Activated CD4-positive, alpha-beta T cell treated with anti-CD3 and anti-CD28 coated beads, Interleukin-10, Interleukin-2, amounts not matched to agents 100 ng/mL and 50 ng/mL, durations not matched to agents 16 hours and 8 hours (primary cell): ENCODE measurements at regions not wholly inside any gene's neighbourhood (a gene's known extent, or its start where the extent isn't known, plus 50 kb on each side); places are given as distances from the start of the nearest gene placed in this dataset.

Source experiments
- DNase-seq: peaks from one replicate; pipeline ENCODE4 v3.0.0-alpha.2; 2020

DNA sequence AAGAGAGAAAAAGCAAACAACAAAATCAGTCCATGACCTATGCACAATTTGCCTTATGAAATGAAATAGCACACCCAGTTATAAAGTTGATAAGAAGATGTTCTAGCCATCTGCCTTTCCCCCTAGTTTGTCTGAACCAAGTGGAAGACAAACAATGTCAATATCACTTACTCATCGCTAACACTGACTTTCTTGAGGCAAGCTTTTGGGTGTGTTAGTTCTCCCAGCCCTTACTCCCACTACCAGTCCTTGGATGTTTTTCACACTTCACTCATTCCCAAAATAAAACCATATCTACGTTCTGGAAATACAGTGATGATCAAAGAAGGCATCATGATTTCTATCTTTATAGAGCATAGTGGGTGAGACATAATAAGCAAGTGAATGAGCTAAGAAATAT is 393.8 kb downstream of the PCDH20 start:
- DNase-seq = no peak

DNA sequence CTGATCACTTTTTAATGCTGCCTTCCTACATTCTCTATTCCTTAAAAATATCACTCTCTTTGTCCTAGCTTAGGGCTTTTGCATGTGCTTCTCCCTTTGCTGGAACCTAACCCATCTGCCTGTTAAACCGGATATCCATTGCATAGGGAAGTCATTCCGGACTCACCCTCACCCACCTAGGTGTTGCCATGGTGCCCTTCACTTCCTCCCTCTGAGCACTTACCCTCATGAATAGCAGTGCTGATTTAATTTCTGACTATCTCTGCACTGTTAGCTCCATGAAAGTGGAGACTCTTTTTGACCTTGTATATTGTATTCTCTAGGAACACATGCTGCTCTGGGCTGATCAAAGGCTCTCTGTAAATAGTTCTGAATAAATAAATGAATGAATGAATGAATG is 401.9 kb downstream of the PCDH20 start:
- DNase-seq = no peak

DNA sequence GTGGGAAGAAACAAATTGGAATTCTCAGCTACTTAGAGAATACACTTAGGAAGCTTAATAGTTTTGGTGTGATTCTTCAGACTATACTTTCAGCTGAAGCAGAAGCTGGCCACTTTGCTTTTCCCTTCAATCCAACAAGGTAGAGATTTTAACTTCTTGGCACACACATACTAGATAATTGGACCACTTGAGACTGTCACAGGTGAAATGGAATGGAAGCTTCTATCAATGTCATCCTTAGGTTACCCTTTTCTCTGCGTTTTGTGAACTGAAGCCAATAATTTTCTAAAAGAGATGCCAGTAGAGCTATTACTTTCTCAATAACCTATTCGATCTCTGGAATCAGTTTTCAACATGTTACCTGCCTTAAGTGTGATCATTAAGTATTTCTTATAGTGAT is 405.3 kb downstream of the PCDH20 start:
- DNase-seq = no peak

DNA sequence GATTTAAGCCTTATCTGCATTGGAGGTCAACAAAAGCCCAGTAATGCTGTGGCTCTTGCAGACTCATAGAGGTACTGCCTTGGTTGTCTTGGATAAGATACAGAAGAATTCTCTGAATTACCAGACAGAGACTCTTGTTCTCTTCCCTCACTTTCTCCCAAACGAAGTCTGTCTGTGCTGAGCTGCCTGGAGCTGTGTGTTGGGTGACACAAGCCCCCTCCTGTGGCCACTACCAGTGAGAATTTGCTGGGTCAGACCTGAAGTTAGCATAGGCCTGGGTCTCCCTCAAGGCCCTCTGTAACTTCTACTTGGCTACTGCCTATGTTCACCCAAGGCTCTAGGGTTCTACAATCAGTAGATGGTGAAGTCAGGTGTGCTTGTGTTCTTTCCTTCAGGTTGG is 413.0 kb downstream of the PCDH20 start:
- DNase-seq = no peak

DNA sequence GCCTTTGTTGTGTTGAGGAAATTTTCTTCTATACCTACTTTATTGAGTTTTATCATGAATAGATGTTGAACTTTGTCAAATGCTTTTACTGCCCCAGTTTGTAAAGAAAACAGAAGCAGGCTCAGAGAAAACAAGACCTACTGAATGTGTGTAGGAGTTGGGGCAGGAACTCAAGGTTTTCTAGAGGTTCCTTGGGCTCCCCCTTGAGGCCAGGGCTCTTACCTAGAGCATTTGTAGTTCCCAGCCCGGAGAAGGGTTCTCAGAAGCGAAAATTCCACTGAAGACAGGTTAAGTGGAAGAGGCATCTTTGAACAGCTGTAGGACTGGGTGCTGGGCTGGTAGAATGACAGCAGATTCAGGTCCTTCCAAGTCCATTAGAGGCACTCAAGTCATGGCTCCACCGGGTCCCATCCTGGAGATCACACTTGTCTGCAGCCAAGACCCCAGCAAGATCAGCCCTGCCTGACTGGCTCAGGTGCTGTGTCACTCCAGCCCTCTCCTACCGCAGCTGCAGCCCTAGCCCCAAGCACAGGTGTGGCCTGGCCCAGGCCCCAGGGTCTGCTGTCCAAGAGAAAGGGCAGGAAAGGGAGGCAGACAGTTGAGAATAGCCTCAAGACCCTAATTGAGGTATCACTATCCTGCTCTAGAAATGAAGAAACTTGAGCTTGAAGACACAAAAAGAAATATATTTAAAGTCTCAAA is 425.5 kb downstream of the PCDH20 start:
- no peak for DNase-seq

DNA sequence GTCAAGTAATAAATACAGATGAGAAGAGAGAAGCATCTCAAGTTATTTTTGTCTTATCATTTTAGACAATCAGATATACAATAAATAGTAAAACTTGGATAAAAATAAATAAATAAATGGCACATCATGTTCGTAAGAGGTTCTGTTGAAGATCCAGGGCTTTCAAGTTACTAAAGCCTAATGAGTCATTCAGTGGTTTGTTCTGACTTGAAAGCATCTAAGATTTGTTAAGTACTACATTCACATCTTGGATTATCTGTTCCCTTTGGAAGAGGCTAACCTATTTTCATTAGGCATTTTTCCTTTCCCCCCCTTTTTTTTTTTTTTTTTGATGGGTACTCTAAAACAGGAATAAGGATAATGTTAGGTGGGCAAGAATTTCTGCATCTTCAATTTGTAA is 429.3 kb downstream of the PCDH20 start:
- DNase-seq = no peak

DNA sequence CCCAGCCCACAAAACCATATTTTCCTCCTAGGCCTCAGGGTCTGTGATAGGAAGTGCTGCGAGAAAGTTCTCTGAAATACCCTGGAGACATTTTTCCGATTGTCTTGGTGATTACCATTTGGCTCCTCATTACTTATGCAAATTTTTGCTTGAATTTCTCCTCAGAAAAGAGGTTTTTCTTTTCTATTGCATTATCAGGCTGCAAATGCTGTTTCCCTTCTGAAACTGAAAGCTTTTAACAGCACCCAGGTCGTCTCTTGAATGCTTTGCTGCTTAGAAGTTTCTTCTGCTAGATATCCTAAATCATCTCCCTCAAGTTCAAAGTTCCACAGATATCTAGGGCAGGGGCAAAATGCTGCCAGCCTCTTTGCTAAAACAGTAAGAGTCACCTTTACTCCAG is 434.2 kb downstream of the PCDH20 start:
- DNase-seq = no peak

DNA sequence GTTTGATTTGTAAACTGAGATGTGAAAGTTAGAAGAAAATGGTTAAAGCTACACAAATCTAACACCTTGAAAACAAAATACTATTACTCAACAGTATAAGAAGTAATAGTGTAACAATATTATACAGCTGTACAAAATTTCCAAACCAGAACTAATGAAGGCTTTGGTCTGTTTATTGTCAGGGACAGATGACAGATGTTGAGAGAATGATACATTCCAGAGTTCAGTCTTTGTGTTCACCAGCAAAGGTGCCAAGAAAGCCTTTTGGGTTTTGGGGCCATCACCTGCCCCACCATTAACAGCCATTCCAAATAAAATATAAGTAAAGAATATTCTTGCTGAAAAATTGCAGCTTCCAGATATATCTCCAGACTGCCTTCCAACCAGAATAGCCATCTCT is 439.3 kb downstream of the PCDH20 start:
- DNase-seq = no peak

DNA sequence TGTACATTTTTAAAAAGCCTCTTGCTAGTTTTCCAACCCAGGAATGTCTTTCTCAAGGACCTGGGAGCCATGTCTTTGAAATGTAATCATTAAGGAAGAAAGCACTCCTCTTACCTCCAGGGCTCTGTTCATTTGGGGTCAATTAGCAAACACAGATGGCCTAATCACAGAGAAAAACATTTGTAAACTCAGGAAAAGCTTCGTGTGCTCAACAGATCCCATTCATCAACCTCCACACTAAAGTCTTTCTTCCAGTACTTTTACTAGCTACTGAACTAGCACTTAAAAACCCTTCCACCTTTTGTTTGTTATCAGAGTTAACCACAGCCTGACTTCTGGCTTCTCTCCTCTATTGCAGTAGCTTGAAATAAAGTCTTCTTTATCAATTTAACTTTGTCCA is 441.4 kb downstream of the PCDH20 start:
- DNase-seq = no peak

DNA sequence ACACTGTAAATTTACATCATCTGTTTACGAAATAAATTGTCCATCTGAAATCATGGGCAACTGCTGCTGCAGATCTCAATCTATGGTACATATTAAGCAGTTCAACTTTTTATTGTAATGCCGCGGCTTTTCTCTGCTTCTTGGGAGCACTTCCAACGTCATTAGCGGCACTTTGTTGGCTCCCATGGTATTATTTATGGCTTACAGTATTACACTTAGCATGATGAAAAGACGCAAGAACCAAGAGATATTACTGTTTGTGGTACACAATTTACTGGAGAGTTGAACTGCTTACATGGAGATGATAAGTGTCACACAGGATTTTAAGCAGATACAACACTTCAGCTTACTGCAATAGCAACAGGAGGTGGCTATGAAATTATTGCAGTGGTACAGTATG is 442.1 kb downstream of the PCDH20 start:
- no peak for DNase-seq

DNA sequence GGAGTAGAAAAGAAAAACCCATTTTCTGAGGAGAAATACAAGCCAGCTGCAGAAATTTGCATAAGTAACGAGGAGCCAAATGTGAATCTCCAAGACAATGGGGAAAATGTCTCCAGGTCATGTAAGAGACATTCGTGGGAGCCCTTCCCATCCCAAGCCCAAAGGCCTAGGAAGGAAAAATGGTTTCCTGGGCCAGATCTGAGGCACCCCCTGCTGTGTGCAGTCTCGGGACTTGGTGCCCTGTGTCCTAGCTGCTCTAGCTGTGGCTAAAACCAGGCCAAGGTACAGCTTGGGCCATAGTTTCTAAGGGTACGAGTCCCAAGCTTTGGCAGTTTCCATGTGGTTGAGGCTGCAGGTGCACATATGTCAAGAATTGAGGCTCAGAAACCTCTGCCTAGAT is 444.9 kb downstream of the PCDH20 start:
- DNase-seq = no peak

DNA sequence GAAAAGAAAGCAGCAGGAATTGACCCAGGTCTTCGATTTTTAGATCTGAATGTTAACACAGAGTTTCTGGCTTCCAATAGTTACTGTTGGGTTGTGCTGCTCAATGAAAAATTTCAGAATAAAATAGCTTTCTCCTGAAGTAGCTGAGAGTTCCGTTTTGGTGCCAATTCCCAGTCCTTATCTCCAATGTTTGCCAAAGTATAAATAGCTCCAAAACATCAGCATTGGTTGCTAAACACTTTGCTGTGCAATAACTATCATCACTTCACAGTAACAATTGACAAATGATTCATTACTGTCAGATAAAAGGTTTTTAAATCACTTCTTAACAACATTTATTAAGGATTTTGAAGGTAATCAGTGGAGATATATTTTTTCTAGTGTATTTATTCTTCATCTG is 446.0 kb downstream of the PCDH20 start:
- DNase-seq = no peak

DNA sequence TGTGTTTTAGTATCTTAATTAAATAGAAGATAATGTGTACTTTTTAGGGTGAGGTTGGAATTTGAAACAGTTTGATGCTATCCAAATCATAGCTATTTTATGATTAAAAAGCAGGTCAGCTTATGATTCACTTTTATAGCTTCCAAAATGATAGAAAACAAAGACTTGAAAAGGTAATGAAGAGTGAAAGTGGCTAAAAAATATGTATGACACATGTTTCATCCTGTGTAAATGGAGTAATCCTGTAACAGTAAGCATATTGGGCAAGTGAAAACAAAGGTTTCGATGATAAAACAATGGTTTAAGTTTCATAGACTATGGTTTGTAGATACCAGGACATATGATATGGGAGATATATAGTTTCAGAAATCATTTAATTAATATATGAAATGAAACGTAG is 456.2 kb downstream of the PCDH20 start:
- DNase-seq = no peak

DNA sequence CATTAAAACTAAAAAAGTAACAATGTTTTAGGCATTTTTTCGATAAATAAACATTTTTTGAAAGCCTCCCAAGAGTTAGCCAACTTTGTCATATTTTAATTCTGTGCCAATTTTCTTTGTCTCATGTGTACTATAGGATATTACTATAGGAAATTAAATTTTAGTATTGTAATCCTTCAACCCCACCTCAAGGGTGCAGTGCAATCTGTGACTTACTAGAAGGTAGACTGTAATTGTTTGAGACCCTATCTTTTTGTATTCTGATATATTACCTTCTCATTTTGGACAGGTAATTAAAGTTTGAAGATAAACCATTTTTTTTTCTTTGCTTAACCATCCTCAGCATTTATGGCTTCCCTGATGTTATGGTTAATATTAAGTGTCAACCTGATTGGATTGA is 457.8 kb downstream of the PCDH20 start:
- DNase-seq = no peak

DNA sequence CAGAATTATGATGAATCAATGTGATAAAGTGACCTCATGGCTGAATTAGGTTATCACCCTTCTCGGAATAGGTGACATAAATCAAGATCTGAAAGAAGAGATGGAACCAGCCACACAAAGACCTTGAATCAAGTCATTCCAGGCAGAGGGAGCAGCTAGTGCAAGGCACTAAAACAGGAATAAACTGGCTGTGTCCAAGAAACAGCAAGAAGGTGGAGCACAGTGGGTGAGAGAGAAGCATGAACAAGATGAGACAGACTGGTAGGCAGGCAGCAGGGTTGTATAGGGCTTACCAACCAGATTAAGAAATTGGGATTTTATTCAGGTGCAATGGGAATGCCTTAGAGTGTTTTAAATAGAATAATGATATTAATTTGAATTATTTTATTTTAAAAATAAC is 470.3 kb downstream of the PCDH20 start:
- DNase-seq = no peak

DNA sequence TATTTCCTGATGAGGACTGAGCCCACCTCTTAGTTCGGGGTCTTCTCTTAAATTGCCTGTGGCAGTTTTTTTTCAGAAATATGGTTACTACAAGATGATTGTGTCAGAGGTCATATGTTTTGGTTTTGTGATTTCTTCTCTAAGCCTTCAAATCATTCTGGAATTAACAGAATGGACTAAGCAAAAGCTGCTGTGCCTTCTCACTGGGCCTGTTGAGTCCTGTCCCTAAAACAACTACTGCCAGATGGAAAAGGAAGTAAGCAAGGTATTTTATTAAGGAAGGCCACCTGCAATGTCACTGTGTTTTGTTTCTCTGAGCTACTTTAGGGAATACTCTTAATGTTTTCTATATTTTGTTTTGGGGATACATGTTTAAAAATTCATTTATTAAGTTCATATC is 470.8 kb downstream of the PCDH20 start:
- no peak for DNase-seq

DNA sequence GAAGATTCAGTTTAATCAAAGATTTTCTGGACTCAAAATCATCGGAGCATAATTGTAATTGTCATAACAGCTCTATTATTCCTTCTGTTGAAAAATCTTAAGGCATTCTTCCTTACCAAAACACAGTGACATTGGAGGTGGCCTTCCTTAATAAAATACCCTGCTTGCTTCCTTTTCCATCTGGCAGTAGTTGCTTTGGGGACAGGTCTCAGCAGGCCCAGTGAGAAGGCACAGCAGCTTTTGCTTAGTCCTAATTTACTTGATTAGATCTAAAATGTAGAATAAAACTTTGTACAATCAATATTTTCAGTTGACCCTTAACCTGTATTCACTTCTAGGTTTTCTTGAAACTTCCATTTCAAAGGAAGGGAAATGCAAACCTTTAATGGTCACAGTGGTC is 471.6 kb downstream of the PCDH20 start:
- no peak for DNase-seq

DNA sequence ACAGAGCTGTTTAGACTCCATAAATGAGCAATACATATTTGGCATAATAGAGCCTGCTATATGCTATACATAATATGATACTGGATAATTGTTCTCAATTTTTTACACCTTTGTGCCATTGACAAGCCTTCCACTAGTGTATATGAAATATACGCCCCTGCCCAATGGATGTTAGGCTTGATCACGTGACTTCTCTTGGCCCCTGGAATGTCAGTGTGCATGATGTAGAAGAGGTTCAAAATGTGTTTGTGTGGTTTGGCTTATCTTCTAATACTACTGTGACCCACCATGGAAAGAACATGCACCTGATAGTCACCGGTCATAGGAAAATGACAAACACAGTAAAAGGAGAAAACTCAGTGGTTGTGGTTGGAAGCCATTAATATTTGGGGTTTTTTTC is 479.4 kb downstream of the PCDH20 start:
- no peak for DNase-seq

DNA sequence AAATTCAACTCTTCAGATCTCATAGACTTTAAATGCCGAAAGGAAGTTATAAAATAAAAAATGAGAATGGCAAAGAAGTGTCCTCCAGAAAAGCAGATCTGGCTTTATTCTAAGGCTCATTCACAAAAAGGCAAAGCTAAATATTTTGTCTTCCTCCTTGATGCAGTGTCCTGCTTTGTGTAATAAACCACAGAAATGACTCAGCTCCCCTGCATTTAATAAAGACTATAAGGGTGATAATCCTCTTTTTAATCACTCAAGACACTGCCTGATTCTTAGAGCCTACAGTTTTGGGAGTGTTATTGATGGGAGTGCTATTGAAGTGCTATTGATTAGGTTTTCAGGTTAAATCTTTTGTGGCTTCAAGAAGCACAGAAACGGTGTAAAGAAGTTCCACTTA is 482.0 kb downstream of the PCDH20 start:
- DNase-seq = no peak

DNA sequence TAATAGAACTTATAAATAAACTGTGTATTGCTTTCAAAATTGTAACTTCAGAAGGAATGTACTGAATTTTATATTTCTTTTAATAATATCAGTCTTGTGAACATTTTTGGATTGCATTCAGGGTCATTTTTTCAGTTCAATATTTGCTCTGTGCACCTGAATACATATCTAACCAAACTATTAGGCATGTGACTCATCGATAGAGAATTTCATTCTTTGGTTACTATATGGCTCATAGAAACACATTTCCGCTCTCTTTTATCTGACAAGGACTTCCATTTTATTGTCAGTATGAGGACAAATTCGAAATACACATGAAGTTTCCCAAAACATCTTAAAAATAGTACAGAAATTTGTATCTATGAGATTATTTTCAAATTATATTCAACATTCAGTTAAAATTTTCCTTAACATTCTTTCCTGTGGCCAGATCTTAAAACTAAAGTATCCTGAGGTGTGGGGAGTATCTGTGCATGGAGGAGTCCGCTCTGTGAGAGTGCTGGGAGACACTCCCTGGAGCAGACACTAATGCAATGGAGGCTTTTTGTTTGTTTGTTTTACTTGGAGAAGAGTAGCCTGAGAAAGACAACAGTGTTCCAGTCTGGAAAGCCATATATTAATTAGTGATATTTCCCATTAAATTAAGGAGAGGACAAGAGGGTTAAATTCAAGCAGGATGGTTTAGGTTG is 483.6 kb downstream of the PCDH20 start:
- no peak for DNase-seq

DNA sequence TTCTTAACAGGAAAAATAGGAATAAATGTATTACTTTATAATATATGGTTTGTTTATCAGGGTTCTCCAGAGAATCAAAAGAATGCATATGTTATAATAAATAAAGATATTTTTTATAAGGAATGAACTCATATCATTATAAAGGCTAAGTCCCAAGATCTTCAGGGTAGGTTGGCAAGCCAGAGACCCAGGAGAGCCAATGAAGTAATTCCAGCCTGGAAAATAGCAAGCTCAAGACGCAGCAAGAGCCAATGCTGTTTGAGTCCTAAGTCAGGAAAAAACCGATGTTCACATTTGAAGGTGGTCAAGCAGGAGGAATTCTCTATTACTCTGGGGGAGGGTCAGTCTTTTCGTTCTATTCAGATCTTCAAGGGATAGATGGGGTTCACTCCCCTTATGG is 490.0 kb downstream of the PCDH20 start:
- no peak for DNase-seq

DNA sequence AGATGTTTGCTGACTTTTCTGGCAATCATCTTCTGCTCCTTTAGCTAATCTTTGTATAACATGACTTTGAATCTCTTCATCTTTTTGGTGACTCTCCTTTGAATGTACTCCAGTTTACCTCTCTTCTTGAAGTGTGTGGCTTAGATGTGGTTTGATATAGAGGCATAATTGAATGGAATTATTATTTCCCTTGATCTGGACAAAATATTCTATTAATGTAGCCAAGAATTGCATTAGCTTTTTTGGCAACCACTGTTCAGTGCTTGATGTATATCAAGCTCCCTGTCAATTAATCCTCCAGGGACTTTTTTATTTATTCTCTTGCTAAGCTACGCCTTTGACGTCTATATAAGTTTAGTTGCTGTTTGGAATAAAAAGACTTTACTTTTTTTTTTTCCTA is 490.8 kb downstream of the PCDH20 start:
- no peak for DNase-seq

DNA sequence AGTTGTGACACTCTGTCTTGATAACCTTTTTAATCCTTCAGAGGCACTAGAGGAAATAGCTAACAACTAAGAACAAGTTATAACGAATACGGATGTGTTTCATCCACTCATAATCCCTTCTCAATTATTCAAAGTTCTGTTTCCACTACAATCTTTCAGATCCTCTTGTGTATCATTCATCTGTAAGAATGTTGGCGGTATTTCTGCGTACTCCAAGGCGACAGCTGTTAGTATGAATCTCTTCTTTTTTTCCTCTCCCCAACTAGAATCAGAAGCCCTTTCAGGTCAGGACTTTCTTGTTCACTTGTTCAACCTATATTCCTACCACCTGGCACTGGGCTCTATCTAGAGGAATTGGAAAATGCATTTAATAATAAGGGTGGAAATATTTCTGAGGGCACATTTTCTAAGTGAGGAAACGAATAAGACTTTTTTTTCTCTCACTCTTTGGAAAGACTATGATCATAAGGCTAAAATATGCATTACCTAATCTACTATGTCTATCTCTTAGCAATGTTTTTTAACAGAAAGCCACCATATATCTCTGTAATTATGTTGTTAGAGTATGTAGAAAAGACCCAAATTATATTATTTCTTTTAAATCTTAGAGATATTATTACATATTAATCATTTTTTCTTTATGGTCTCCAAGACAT is 492.9 kb downstream of the PCDH20 start:
- DNase-seq = no peak

DNA sequence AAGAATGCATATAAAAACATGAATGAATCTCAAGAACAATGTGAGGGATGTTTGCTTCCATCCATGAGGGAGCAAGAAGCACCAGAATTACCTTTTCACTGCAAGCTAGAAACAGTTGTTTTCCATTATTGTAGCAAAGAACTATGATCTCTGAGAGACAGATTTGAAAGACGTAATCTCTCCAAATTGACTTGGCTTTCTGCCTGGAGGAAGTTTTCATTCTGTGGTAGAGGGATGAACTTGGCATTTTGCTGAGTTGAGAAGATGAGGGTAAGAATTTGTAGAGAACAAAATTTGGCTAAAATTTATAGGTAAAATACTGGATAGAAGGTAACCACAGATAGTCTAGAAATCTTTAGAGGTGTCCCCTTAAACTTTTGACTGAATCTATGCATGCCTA is 496.8 kb downstream of the TDRD3 start:
- DNase-seq = no peak

DNA sequence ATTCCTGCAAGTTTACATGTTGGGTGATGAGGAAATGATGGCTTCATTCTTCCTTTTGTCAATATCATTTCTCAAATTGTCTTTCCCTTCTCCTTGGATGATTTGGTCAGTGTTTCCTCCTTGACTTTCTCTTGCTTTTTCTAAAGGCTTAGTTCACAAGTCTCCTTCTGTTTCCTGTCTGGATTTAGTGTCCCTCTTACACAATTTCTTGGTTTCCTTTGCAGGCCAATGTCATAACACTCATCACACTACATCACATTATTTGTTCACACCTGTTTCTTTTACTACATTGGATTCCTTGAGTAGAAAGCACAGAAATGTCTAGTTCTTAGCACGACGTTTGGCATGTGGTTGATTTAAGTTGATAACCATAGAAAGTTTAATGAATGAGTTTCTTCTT is 490.7 kb downstream of the TDRD3 start:
- DNase-seq = no peak
